HG02884 (cell line): ENCODE measurements at regions not wholly inside any gene's neighbourhood (a gene's known extent, or its start where the extent isn't known, plus 50 kb on each side); places are given as distances from the start of the nearest gene placed in this dataset.
"Not testable (repeated sequence)": the region's sequence is repeated elsewhere in the genome, so short reads cannot be mapped to it uniquely, and the experiment has no call there.

Experiments
- ATAC-seq: cut with Tn5 transposase; IDR thresholded peaks from one replicate; pipeline ENCODE4 v1.9.1; 2021; ENCODE audit warnings: mild to moderate bottlenecking, moderate library complexity; ENCODE audit not compliant: unreplicated experiment

DNA sequence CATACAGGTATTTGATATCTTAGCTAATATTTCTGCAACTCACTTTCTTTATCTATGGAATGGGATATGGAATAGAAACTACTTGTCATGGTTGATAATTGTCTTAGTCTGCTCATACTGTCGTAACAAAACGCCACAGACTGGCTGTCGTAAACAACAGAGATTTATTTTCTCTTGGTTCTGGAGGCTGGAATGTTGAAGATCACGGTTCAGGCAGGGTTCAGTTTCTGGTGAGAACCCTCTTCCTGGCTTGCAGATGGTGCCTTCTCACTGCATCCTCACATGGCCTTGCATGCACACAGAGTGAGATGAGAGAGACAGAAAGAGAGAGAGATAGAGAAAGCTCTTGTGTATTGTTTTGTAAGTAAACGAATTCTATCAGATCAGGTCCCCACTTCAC is 332.7 kb upstream of the MAGI2 start:
- ATAC-seq = no peak

DNA sequence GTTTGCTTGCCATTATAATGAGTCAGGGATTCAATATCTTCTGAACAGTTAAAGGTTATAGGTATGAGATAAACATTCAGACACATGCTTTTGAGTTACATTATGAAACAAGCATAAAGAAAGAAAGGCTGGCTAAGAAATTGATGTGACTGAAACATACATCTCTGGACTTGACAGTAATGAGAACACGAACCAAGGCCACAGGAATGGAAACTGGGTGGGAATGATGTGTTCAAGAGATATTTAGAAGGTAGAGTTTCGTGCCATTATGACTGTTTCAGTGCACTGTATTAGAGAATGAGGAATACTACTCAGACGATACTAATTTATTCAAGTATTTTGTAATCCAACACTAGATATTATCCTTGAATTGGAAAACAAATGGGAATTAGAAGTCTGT is 332.1 kb upstream of the MAGI2 start:
- ATAC-seq = no peak

GRCh38 chr7:79782906-79783305 is 329.4 kb upstream of the MAGI2 start:
- ATAC-seq = no peak

DNA sequence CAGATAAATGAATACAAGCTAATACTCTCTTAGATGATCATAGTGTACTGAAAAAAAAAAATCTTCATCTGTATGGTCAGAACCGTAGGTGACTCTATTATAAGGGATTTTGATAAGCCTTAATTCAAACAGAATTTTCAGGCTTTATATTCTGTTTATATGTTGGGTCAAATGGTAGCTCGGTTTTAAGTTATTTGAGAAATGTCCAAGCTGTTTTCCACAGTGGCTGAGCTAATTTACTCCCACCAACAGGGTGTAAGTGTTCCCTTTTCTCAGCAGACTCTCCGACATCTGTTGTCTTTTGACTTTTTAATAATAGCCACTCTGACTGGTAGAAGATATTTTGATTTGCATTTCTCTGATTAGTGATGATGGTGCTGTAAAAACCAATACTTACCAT is 328.8 kb upstream of the MAGI2 start:
- ATAC-seq = no peak

- no peak for ATAC-seq
These were observed 328.2 kb upstream of the MAGI2 start for GRCh38 chr7:79781716-79782115.

GRCh38 chr7:79778786-79779770 is 325.6 kb upstream of the MAGI2 start:
- ATAC-seq = no peak

DNA sequence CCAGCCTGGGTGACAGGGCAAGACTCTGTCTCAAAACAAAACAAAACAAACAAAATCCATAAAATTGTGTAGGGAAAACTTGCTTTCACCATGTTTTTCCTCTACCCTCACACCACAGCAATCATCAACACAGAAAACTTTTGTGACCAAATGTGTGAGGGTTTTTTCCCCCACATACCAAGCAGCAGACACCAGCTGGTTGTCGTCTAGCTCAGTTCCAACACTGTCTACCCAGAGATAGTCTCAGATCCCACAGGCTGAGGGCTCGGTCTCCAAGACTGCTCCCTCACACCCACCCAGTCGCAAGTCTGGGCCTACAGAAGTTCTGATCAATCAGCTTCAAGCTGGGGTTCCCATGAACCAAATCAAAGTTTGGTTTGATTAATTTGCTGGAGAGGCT is 322.4 kb upstream of the MAGI2 start:
- ATAC-seq = no peak

DNA sequence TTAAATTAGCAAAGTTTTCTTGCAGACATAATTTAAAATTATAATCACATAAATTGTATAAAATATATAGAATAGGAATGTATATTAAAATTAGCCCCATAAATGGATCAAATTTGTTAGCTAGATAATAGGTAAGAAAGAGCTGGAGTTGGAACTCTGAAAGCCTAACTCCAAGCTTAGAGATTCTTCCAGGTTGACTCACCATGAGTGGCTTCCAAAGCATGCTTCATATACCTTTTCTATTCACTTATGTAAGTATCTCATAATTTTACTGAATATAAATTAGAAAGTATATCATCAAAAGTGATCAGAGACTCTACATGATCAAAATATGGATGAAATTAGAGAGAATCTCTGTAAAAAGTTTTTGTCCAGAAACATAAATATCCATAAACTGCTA is 320.7 kb upstream of the MAGI2 start:
- ATAC-seq = no peak

DNA sequence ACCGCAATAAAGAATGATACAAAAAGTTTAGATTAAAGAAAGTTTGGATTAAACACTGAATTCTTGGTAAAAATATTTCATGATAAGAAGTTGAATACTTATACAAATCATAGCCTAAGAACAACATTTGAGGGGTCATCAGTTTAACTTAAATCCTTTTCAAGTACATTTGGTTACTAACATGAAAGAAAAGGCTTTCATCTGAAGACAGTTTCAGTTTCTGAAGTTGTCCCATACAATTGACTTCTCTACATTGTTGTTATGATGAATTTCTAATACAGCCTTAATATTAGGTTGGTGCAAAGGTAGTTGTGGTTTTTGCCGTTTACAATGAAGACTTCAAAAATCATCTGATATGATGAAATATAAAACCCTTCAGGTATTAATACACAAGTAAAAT is 317.5 kb upstream of the MAGI2 start:
- no peak for ATAC-seq

DNA sequence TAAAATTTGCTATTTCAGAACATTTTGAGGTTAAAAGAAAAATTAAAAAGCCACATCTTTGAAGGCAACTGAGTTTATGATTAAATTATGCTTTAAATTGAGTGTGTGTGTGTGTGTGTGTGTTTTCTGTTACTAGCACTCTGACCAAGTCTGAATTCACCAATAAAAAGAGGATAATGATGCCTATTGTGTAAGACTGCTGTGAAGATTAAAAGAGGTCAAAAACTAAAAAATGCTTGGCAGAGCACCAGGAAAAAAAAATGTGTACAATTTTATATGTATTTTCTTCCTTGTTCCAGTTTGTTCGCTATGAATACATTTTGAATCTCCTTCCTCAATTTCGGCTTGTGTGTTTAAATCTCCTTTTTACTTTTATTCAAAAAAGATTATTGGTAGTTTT is 316.6 kb upstream of the MAGI2 start:
- ATAC-seq = no peak

DNA sequence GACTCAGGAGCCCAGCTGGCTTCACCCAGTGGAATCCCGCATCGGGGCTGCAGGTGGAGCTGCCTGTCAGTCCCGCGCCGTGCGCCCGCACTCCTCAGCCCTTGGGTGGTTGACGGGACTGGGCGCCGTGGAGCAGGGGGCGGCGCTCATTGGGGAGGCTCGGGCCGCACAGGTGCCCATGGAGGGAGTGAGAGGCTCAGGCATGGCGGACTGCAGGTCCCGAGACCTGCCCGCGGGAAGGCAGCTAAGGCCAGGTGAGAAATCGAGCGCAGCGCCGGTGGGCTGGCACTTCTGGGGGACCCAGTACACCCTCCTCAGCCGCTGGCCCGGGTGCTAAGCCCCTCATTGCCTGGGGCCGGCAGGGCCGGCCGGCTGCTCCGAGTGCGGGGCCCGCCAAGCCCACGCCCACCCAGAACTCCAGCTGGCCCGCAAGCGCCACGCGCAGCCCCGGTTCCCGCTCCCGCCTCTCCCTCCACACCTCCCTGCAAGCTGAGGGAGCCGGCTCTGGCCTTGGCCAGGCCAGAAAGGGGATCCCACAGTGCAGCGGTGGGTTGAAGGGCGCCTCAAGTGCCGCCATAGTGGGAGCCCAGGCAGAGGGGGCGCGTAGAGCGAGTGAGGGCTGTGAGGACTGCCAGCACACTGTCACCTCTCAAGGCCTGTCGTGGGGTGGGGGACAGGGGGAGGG is 314.6 kb upstream of the MAGI2 start:
- not testable (repeated sequence) for ATAC-seq

DNA sequence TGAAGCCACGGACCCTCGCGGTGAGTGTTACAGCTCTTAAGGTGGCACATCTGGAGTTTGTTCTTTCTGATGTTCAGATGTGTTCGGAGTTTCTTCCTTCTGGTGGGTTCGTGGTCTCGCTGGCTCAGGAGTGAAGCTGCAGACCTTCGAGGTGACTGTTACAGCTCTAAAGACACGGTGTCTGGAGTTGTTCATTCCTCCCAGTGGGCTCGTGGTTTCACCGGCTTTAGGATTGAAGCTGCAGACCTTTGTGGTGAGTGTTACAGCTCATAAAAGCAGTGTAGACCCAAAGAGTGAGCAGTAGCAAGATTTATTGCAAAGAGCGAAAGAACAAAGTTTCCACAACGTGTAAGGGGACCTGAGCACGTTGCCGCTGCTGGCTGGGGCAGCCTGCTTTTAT is 313.7 kb upstream of the MAGI2 start:
- ATAC-seq = not testable (repeated sequence)

- no peak for ATAC-seq
These were observed 308.5 kb upstream of the MAGI2 start for GRCh38 chr7:79761876-79762429.

DNA sequence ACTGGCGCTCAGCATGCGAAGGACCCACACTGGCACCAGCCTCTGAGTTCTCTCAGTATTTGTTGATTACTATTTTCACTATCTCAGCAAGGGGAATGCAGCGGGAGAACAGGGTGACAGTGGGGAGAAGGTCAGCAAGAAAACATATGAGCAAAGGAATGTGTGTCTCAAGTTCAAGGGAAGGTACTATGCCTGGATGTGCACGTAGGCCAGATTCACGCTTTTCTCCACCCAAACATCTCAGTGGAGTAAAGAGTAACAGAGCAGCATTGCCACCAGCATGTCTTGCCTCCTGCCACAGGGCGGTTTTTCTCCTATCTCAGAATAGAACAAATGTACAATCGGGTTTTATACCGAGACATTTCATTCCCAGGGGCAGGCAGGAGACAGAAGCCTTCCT is 297.5 kb upstream of the MAGI2 start:
- ATAC-seq = not testable (repeated sequence)

GRCh38 chr7:79749856-79750255 is 296.4 kb upstream of the MAGI2 start:
- no peak for ATAC-seq

GRCh38 chr7:79741684-79742083 is 288.2 kb upstream of the MAGI2 start:
- no peak for ATAC-seq

GRCh38 chr7:79740076-79740475 is 286.6 kb upstream of the MAGI2 start:
- ATAC-seq = no peak

- not testable (repeated sequence) for ATAC-seq
These were observed 285.7 kb upstream of the MAGI2 start for GRCh38 chr7:79739036-79739709.

DNA sequence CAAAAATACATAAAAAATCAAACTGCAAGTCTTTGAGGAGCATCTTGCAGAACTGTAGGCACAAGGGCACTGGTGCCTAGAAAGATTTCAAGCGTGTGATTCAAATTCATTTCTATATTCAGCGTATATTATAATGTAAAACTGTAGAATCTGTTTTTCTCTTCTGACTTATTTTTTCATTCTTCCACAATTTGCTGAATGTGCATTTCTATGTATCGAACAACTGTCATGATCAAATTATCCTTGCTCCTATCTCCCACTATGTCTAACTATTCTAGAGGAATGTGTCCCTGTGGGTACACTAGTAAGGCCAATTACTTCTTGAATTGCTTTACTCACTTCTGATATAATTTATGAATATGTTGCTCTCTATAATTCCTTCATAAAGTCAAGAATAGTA is 283.0 kb upstream of the MAGI2 start:
- no peak for ATAC-seq

- no peak for ATAC-seq
These were observed 281.5 kb upstream of the MAGI2 start for GRCh38 chr7:79735012-79735411.

DNA sequence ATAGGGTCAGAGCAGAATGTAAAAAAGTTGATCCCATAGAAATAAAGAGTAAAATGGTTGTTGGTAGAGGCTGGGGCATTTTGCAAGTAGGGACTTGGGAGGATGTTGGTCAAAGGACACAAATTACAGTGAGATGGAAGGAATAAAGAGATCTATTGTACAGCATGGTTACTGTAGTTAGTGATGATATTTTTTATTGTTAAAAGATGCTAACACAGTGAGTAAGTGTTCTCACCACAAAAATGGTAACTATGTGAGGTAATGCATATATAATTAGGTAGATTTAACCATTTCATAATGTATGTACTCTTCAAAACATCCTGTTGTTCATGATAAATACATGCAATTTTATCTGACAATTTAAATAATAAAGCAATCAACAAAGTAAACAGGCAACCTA is 280.7 kb upstream of the MAGI2 start:
- no peak for ATAC-seq
